Caco-2 (cell line): ENCODE measurements at regions not wholly inside any gene's neighbourhood (a gene's known extent, or its start where the extent isn't known, plus 50 kb on each side); places are given as distances from the start of the nearest gene placed in this dataset.

Experiments used
- BruUV-seq: library from RNA; stranded (reverse); fragments of 400-500 nt; replicated peaks from 2 replicates; lab custom pipeline; 2021; lab: Mats Ljungman, UMichigan
- CTCF ChIA-PET: fragments of 300-600 bp; sonication (Branson Sonifier 250); formaldehyde crosslinking; loops from one replicate; lab custom pipeline; 2022; ENCODE audit warnings: antibody characterized with exemption; lab: Charles Lee
- POLR2A ChIA-PET: fragments of 300-600 bp; sonication (Branson Sonifier 250); formaldehyde crosslinking; loops from one replicate; lab custom pipeline; 2022; ENCODE audit warnings: antibody characterized with exemption; lab: Charles Lee
- DNase-seq, 2 experiments: peaks; one replicate each; pipeline versions ENCODE4 v3.0.0 to v3.0.0-alpha.2; 2020 to 2022
- H3K27me3 ChIP-seq: replicated peaks from 2 replicates; pipeline ENCODE4 v1.6.0; 2011; ENCODE audit warnings: low read length; ENCODE audit not compliant: control insufficient read depth, insufficient read depth
- H3K36me3 ChIP-seq: 2 replicates; pipeline ENCODE4 v1.5.1; 2011; ENCODE audit warnings: low read length; ENCODE audit not compliant: control insufficient read depth, insufficient read depth
- H3K4me1 ChIP-seq: fragments of 250-450 bp; sonication (Bioruptor Pico); 2 replicates; pipeline ENCODE4 v1.5.1; 2020; ENCODE audit warnings: mild to moderate bottlenecking
- H3K4me3 ChIP-seq: 2 replicates; pipeline ENCODE4 v1.5.1; 2011; ENCODE audit warnings: low read depth, mild to moderate bottlenecking, control low read depth, low read length
- H3K9me3 ChIP-seq: fragments of 250-450 bp; sonication (Bioruptor Pico); 2 replicates; pipeline ENCODE4 v1.5.1; 2020; ENCODE audit warnings: mild to moderate bottlenecking, moderate library complexity
- H3K27ac Mint-ChIP-seq: one replicate; pipeline ENCODE4 v1.8.0; 2022; ENCODE audit warnings: mixed read lengths; ENCODE audit not compliant: unreplicated experiment
- H3K27me3 Mint-ChIP-seq: one replicate; pipeline ENCODE4 v1.8.0; 2022; ENCODE audit warnings: mixed read lengths; ENCODE audit not compliant: insufficient read depth, unreplicated experiment
- H3K36me3 Mint-ChIP-seq: one replicate; pipeline ENCODE4 v1.8.0; 2022; ENCODE audit warnings: mild to moderate bottlenecking, mixed read lengths; ENCODE audit not compliant: insufficient read depth, unreplicated experiment
- H3K4me1 Mint-ChIP-seq: one replicate; pipeline ENCODE4 v1.8.0; 2022; ENCODE audit warnings: low read depth, mixed read lengths; ENCODE audit not compliant: unreplicated experiment
- H3K4me3 Mint-ChIP-seq: one replicate; pipeline ENCODE4 v1.8.0; 2022; ENCODE audit warnings: mild to moderate bottlenecking, moderate library complexity, mixed read lengths; ENCODE audit not compliant: unreplicated experiment
- H3K9me3 Mint-ChIP-seq: one replicate; pipeline ENCODE4 v1.8.0; 2022; ENCODE audit warnings: mixed read lengths; ENCODE audit not compliant: unreplicated experiment
- CTCF ChIP-seq, 2 experiments: fragments of 200-600 bp in 1 of 2; IDR thresholded peaks; 1 replicate in 1 of 2; 2 replicates in 1 of 2; pipeline versions ENCODE4 v1.5.1 to v1.8.0; 2011 to 2022; ENCODE audit warnings: antibody characterized with exemption in 1 of 2, control low read depth in 1 of 2, inconsistent platforms in 1 of 2, low read depth in 1 of 2, low read length in 1 of 2, mild to moderate bottlenecking in 1 of 2, moderate library complexity in 1 of 2; ENCODE audit not compliant: insufficient read depth in 1 of 2, severe bottlenecking in 1 of 2, unreplicated experiment in 1 of 2
- intact Hi-C: fragments of 100-400 bp; cut with micrococcal nuclease; formaldehyde crosslinking; loops from one replicate; pipeline ENCODE4 v1.10.0; 2022; ENCODE audit not compliant: unreplicated experiment

- Histone ChIP-seq H3K27me3 (no peaks in the 10 kb centered on the region), H3K4me1 (no peaks in the 10 kb centered on the region; the same call in 1 of the 2 replicates), H3K9me3 (peaks cover 6% of the 10 kb centered on the region; the same call in 1 of the 2 replicates), H3K4me3 (no peak overlapping the region), H3K36me3 (no peaks in the 10 kb centered on the region; the same call in 1 of the 2 replicates)
- peaks cover 9% of the 10 kb centered on the region for H3K9me3 Mint-ChIP-seq
- DNase-seq, result peak in 1 of 2 experiments; percentile 6
- BruUV-seq, result no TSS peak
- TF ChIP-seq CTCF (IDR thresholded peaks at IDR 0.05; ENCODE audit: insufficient read depth in 1 of 2, low read depth in 1 of 2, low read length in 1 of 2, severe bottlenecking in 1 of 2, unreplicated experiment in 1 of 2), result no peak
- POLR2A ChIA-PET, result no interaction called here
- H3K27ac Mint-ChIP-seq, result no peak overlapping the region
- H3K4me3 Mint-ChIP-seq, result no peak overlapping the region
- no peaks in the 10 kb centered on the region for H3K4me1 Mint-ChIP-seq
- CTCF ChIA-PET, result no interaction called here
- intact Hi-C loops, result no loop called here
- H3K27me3 Mint-ChIP-seq, result no peaks in the 10 kb centered on the region
- H3K36me3 Mint-ChIP-seq, result no peaks in the 10 kb centered on the region
Measured at GRCh38 chr16:87054856-87055255, 262.3 kb downstream of the C16orf95 start.

- H3K36me3 ChIP-seq, result no peaks in the 10 kb centered on the region; the same call in 1 of the 2 replicates
Measured at GRCh38 chr16:87056083-87056482, 261.1 kb downstream of the C16orf95 start.

GRCh38 chr16:87056551-87056950 is 260.6 kb downstream of the C16orf95 start:
- Mint-ChIP-seq H3K4me3 (no peak overlapping the region), H3K4me1 (no peaks in the 10 kb centered on the region), H3K27me3 (peaks cover 9% of the 10 kb centered on the region), H3K9me3 (peaks cover 9% of the 10 kb centered on the region), H3K36me3 (no peaks in the 10 kb centered on the region), H3K27ac (no peak overlapping the region)
- ChIA-PET CTCF (no interaction called here), POLR2A (no interaction called here)
- Histone ChIP-seq H3K4me1 (no peaks in the 10 kb centered on the region; the same call in 1 of the 2 replicates), H3K9me3 (peaks cover 6% of the 10 kb centered on the region; the same call in 1 of the 2 replicates), H3K36me3 (no peaks in the 10 kb centered on the region; the same call in 1 of the 2 replicates), H3K27me3 (no peaks in the 10 kb centered on the region), H3K4me3 (no peak overlapping the region)
- intact Hi-C loops, result no loop called here
- TF ChIP-seq CTCF (IDR thresholded peaks at IDR 0.05; ENCODE audit: insufficient read depth in 1 of 2, low read depth in 1 of 2, low read length in 1 of 2, severe bottlenecking in 1 of 2, unreplicated experiment in 1 of 2), result no peak
- DNase-seq, result peak in 1 of 2 experiments; percentile 25
- no TSS peak for BruUV-seq

More at GRCh38 chr16:87056083-87056482, 261.1 kb downstream of the C16orf95 start:
- no peak overlapping the region for H3K27ac Mint-ChIP-seq
- H3K36me3 Mint-ChIP-seq, result no peaks in the 10 kb centered on the region
- peaks cover 9% of the 10 kb centered on the region for H3K27me3 Mint-ChIP-seq
- no peak for TF ChIP-seq CTCF (IDR thresholded peaks at IDR 0.05; ENCODE audit: insufficient read depth in 1 of 2, low read depth in 1 of 2, low read length in 1 of 2, severe bottlenecking in 1 of 2, unreplicated experiment in 1 of 2)
- POLR2A ChIA-PET, result no interaction called here
- CTCF ChIA-PET, result no interaction called here
- BruUV-seq, result no TSS peak
- no peak overlapping the region for H3K4me3 Mint-ChIP-seq
- Histone ChIP-seq H3K9me3 (peaks cover 6% of the 10 kb centered on the region; the same call in 1 of the 2 replicates), H3K4me3 (no peak overlapping the region), H3K27me3 (no peaks in the 10 kb centered on the region), H3K4me1 (no peaks in the 10 kb centered on the region; the same call in 1 of the 2 replicates)
- H3K9me3 Mint-ChIP-seq, result peaks cover 9% of the 10 kb centered on the region
- intact Hi-C loops, result no loop called here
- peak in 1 of 2 experiments; percentile 20 for DNase-seq
- no peaks in the 10 kb centered on the region for H3K4me1 Mint-ChIP-seq
